ENCODE measurements at regions not wholly inside any gene's neighbourhood (a gene's known extent, or its start where the extent isn't known, plus 50 kb on each side); places are given as distances from the start of the nearest gene placed in this dataset.

GRCh38 chr1:83588140-83588539 lies 410.8 kb downstream of the TTLL7 start:
- TF ChIP-seq ATF3 (CRISPR knock-in tag; conservative IDR thresholded peaks at IDR 0.05) (no peak), ZNF263 (CRISPR knock-in tag; IDR thresholded peaks at IDR 0.05; ENCODE audit: low read depth) (no peak), CTCF (IDR thresholded peaks at IDR 0.05) (no peak), ZNF232 (CRISPR knock-in tag; IDR thresholded peaks at IDR 0.05) (no peak), USF2 (CRISPR knock-in tag; IDR thresholded peaks at IDR 0.05) (no peak), JUN (CRISPR knock-in tag; IDR thresholded peaks at IDR 0.05) (no peak)
